HPDE6-E6E7 (cell line): ENCODE measurements at regions not wholly inside any gene's neighbourhood (a gene's known extent, or its start where the extent isn't known, plus 50 kb on each side); places are given as distances from the start of the nearest gene placed in this dataset.

Experiments
- DNase-seq: peaks from one replicate; pipeline ENCODE4 v3.0.0; 2011; ENCODE audit warnings: missing footprints; ENCODE audit errors: extremely low spot score

GRCh38 chr2:226215902-226216503 lies 583.6 kb downstream of the IRS1 start:
- DNase-seq, result no peak

GRCh38 chr2:226213717-226214116 lies 585.9 kb downstream of the IRS1 start:
- no peak for DNase-seq

DNA sequence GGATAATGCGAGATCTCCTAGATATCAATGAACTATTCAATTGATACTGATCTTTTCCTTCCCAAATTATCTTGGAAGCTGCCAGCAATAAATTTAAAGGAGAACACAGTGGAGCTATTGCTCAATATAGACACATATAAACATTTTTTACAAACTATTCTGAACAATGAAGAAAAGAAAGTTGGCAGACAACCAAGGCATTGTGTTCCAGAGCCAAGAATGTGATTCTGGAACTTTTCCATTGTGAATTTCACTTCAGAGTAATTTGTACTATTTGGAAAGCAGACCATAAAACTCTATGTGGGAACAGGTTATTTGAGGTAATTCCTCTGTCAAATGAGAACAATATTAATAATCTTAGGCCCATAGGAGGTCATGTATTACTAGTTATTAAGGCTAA lies 588.2 kb downstream of the IRS1 start:
- DNase-seq, result no peak

DNA sequence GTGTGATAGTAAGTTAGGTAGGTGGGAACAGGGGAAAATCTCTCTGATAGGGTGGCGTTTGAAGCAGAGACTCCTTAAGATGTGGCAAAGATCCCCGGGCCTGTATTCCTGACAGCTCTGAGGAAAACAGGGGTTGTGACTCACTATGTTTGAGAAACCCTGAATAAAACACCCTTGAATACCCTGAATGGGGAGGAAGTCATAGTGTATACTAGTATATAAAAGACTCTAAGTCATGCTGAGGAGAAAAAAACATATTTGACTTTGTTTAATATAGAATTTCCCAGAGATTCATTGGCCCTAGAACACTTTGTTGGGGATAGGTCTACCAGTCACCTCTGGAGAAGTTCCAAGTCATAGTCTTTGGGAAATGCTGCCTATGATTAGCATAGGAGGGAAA lies 590.9 kb downstream of the IRS1 start:
- no peak for DNase-seq

DNA sequence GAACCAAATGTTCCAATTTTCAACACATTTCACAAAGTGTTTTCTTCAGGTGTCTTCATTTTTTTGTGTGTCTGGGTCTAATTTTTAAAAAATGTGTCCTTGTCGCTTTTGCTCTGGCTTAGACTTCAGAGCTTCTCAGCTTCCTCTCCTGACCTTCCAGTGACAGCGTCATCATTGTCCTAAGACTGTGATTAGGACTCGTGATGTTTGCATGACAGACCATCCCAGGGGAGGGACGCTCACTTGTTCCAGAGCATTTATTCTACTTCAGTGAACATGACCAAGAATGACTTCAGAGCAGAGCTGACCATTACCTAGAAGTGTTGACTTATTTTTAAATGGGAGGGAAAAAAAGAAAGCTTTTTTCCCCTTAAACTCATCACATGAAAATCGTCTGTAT lies 591.9 kb downstream of the IRS1 start:
- no peak for DNase-seq

GRCh38 chr2:226199555-226199954 lies 600.1 kb downstream of the IRS1 start:
- DNase-seq, result no peak

DNA sequence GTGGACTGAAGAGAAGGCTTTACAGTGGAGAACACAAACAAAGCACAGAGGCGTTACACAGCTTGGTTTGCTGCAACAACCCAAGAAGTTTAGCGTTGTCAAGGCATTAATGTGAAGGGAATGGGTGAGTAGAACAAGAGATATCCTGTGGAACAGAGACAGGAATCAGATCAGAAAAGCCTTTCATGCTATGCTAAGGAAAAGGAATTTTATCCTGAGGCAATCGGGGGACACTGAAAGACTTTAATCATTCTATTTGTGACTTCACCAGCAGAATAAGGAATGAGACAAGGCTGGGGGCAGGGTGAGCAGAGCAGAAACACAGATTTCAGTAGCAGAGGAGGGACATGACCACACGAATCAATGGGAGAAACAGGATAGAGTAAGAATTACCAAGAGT lies 600.7 kb downstream of the IRS1 start:
- DNase-seq, result no peak

- no peak for DNase-seq
Measured at GRCh38 chr2:226190479-226191252, 609.0 kb downstream of the IRS1 start.

DNA sequence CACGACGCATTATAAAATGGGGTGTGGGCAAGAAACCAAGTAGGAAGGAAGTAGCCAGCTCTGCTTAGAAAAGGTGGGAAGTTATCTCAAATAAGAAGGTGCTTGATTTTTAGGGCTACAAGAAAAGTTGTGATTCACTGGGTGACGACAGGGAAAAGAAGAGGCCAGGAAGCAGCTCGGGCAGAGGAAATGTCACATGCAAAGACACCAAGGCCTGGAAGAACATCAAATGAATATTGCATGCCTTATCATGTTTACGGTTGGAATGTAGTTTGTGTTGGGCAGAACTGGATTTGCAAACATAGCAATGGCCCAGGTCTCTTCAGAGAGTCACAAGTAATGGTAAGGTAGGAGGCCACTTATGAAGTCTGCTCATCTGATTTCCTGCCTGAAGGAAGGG lies 610.6 kb downstream of the IRS1 start:
- DNase-seq, result no peak

- DNase-seq, result no peak
Measured at GRCh38 chr2:226187616-226188015, 612.0 kb downstream of the IRS1 start.

GRCh38 chr2:226187156-226187555 lies 612.5 kb downstream of the IRS1 start:
- DNase-seq, result no peak

DNA sequence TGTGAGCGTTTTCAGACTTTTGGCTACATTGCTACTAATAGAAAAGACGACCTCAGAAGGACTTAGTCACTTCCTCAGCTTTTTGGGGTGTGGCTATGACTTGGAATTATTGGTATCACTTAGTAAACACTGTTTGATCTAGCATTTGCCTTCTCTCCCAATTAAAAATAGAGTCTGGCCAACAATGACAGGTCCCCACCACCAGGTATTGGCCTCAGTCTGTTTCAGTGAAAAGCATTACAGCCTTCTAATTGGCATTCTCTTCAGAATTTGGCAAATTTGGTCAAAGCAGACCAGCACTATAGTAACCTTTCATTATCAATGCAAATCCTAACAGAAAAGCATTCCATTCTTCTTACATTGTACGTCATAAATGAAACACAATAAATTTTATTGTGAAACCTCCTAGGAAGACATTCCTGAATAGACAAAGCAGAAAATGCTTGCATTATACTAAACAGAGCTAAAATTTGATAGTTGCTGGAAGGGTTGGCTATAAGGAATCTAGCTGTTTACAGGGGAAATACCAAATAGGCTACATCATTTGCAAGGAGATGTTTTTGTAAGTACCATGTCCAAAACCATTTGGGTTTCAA lies 613.9 kb downstream of the IRS1 start:
- peak; percentile 40 for DNase-seq

DNA sequence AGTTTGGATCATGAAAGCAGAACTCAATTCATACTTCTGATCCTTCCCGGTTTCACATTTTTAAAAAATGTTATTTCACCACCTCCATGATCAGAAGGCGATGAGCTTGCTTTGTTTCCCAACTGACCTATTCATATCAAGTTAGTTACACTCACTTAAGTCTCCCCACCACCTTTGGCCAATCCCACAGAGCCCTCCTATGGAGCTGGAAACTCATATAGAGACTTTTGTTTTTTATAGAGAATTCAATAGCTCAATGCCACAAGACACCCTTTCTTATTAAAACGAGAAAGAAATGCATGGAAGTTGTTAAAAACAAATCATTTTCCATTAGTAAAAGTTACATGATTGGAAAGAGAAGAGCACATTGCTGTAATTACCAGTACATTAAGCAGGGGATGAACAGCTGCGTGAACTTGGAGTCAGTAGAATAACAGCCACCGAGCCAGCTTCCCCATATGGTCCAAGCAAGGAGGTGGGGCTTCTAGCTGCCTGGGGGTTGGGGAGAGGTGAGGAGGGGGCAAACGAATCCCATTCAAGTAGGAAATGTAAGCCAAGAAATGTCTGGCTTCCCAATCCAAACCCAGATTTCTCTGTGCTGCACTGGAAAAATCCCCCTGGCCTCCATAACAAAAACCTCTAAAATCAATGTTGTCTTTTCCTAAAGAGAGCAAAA lies 614.5 kb downstream of the IRS1 start:
- no peak for DNase-seq

DNA sequence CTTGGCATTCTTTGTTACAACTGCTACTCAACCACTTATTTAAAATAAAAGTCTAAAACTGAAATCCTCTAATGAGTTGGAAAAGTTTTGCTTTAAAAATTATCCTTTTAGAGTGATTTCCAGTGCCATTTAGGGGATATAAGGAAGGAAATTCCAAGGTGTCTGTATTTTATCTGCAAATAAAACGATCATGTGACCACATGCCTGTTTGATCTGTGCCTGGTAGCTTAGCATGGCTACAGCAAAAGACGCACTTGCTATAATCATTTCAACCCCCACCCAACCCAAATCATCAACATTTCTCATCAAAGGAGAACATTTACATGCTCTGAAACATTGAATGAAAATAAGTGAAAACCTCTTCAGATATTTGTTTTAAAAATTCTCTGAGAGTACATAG lies 615.1 kb downstream of the IRS1 start:
- DNase-seq, result no peak

DNA sequence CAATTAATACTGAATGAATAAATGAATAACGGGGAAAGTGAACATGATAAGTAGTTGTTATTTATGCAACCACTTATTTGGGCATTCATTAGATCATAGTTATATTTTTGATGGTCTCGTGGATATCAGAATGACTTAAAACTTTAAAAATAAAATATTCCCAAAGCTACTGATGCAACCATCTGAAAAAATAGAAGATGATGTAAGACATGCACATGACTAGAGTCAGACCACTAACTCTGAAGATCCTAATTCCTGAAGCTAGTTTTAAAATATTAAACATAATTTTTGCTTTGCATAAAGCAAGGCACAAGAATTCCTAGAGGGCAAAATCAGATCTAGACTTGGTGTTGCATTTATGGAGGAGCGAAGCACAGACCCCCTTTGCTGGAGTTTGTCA lies 616.1 kb downstream of the IRS1 start:
- DNase-seq, result no peak

DNA sequence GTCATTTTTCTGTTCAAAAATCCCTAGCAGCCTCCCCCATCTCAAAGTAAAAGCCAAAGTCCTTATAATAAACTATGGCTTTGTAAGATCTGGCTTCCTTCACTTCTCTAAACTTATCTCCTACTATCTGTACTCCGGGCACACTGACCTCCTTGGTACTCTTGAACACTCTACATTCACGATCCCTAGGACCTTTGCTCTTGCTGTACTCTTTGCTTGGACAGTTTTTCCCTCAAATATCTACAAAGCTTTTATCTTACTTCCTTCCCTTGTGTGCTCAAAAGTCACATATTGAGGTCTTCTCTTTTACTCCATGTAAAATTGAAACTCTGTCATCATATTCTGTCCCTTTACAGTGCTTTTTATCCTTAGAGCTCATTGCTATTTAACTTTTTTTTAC lies 616.6 kb downstream of the IRS1 start:
- no peak for DNase-seq

- DNase-seq, result no peak
Measured at GRCh38 chr2:226181909-226182308, 617.7 kb downstream of the IRS1 start.

GRCh38 chr2:226180281-226180884 lies 619.2 kb downstream of the IRS1 start:
- no peak for DNase-seq

DNA sequence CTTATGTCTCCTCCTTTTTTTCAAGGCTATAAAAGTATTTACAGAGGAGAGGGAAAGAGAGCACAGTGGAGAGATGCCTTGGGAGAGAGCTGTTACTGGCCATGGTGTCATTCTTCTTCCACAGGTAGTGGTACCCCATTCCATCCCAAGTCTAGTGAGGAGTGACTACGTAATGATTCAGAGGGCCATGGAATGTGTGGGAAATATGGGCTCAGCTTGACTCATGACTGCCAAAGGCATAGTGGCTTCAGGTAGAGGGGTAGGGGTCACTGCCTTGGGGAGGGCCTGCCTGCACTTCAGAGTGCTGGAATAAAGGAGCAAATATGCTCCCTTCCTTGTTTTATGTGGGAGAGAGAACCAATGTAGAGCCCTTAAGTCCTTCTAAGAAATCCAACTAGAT lies 620.6 kb downstream of the IRS1 start:
- DNase-seq, result no peak

GRCh38 chr2:226176283-226176984 lies 623.2 kb downstream of the IRS1 start:
- no peak for DNase-seq

- no peak for DNase-seq
Measured at GRCh38 chr2:226174390-226174789, 625.2 kb downstream of the IRS1 start.

DNA sequence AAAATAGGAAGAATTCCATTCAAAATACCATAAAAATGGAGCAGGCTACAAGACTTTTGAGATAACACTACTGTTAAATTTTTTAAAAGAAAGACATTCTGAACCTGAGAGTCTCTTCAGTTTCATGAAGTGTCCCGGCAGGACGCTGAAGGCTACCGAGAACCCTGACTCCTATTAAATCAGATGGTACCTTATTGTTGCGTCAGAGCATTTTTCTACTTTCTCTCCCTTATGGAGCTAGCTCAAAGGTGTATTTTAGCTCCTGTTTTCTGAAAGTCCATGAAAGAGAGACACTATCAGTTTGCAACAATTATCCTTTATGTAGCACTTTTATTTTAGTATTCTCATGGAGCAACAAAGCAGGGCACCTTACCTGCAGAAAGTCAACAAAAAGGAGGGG lies 626.7 kb downstream of the IRS1 start:
- DNase-seq, result no peak
